ENCODE measurements at regions not wholly inside any gene's neighbourhood (a gene's known extent, or its start where the extent isn't known, plus 50 kb on each side); places are given as distances from the start of the nearest gene placed in this dataset.
"Not testable (repeated sequence)": the region's sequence is repeated elsewhere in the genome, so short reads cannot be mapped to it uniquely, and the experiment has no call there.

- intact Hi-C loops (cut with DNase I), result no loop called here
- no peaks in the 10 kb centered on the region for H3K9me3 ChIP-seq (ENCODE audit: control insufficient read depth, low read length)
- no peak overlapping the region for H3K27ac ChIP-seq (ENCODE audit: low read depth in 1 of 2, low read length in 2 of 2)
- DNase-seq (no peak), ATAC-seq (ENCODE audit: low FRiP score) (no peak)
- H3K4me1 ChIP-seq (ENCODE audit: control insufficient read depth in 1 of 2, insufficient read depth in 2 of 2, low read length in 2 of 2), result no peaks in the 10 kb centered on the region
- WGBS, 2 donors, result 15 to 18% methylated on average over 1 of the region's 1 CpG
- H3K4me3 ChIP-seq (ENCODE audit: low read length in 2 of 2), result no peak overlapping the region
- no peaks in the 10 kb centered on the region for H3K36me3 ChIP-seq (ENCODE audit: control insufficient read depth in 1 of 2, insufficient read depth in 2 of 2, low read length in 1 of 2)
- no peaks in the 10 kb centered on the region for H3K27me3 ChIP-seq (ENCODE audit: control insufficient read depth in 1 of 2, insufficient read depth in 2 of 2, low read length in 1 of 2)
These were observed 341.6 kb downstream of the SOX9 start for GRCh38 chr17:72462407-72462806.

GRCh38 chr17:72462814-72463213 lies 342.0 kb downstream of the SOX9 start:
- intact Hi-C loops (cut with DNase I), result no loop called here
- H3K4me1 ChIP-seq (ENCODE audit: control insufficient read depth in 1 of 2, insufficient read depth in 2 of 2, low read length in 2 of 2), result no peaks in the 10 kb centered on the region
- ATAC-seq (ENCODE audit: low FRiP score) (no peak), DNase-seq (no peak)
- no peak overlapping the region for H3K4me3 ChIP-seq (ENCODE audit: low read length in 2 of 2)
- H3K36me3 ChIP-seq (ENCODE audit: control insufficient read depth in 1 of 2, insufficient read depth in 2 of 2, low read length in 1 of 2), result no peaks in the 10 kb centered on the region
- H3K27ac ChIP-seq (ENCODE audit: low read depth in 1 of 2, low read length in 2 of 2), result no peak overlapping the region
- no peaks in the 10 kb centered on the region for H3K9me3 ChIP-seq (ENCODE audit: control insufficient read depth, low read length)
- WGBS, 2 donors, result 97 to 98% methylated on average over 4 of the region's 4 CpGs
- no peaks in the 10 kb centered on the region for H3K27me3 ChIP-seq (ENCODE audit: control insufficient read depth in 1 of 2, insufficient read depth in 2 of 2, low read length in 1 of 2)

GRCh38 chr17:72463287-72464102 lies 342.7 kb downstream of the SOX9 start:
- no peaks in the 10 kb centered on the region for H3K36me3 ChIP-seq (ENCODE audit: control insufficient read depth in 1 of 2, insufficient read depth in 2 of 2, low read length in 1 of 2)
- intact Hi-C loops (cut with DNase I), result no loop called here
- ATAC-seq (ENCODE audit: low FRiP score) (no peak), DNase-seq (no peak)
- 49 to 55% methylated on average over 10 of the region's 10 CpGs for whole genome bisulfite sequencing, 2 donors
- H3K27me3 ChIP-seq (ENCODE audit: control insufficient read depth in 1 of 2, insufficient read depth in 2 of 2, low read length in 1 of 2), result no peaks in the 10 kb centered on the region
- no peak overlapping the region for H3K27ac ChIP-seq (ENCODE audit: low read depth in 1 of 2, low read length in 2 of 2)
- no peaks in the 10 kb centered on the region for H3K4me1 ChIP-seq (ENCODE audit: control insufficient read depth in 1 of 2, insufficient read depth in 2 of 2, low read length in 2 of 2)
- no peaks in the 10 kb centered on the region for H3K9me3 ChIP-seq (ENCODE audit: control insufficient read depth, low read length)
- no peak overlapping the region for H3K4me3 ChIP-seq (ENCODE audit: low read length in 2 of 2)

GRCh38 chr17:72464221-72464620 lies 343.4 kb downstream of the SOX9 start:
- H3K27me3 ChIP-seq (ENCODE audit: control insufficient read depth in 1 of 2, insufficient read depth in 2 of 2, low read length in 1 of 2); H3K36me3 ChIP-seq (ENCODE audit: control insufficient read depth in 1 of 2, insufficient read depth in 2 of 2, low read length in 1 of 2); H3K4me3 ChIP-seq (ENCODE audit: low read length in 2 of 2); H3K4me1 ChIP-seq (ENCODE audit: control insufficient read depth in 1 of 2, insufficient read depth in 2 of 2, low read length in 2 of 2); intact Hi-C loops (cut with DNase I); DNase-seq; ATAC-seq (ENCODE audit: low FRiP score); H3K9me3 ChIP-seq (ENCODE audit: control insufficient read depth, low read length); H3K27ac ChIP-seq (ENCODE audit: low read depth in 1 of 2, low read length in 2 of 2): not testable (repeated sequence)
- 98% methylated on average over 5 of the region's 5 CpGs for WGBS, 2 donors

GRCh38 chr17:72465191-72466024 lies 344.6 kb downstream of the SOX9 start:
- H3K9me3 ChIP-seq (ENCODE audit: control insufficient read depth, low read length), result no peaks in the 10 kb centered on the region
- no peaks in the 10 kb centered on the region for H3K4me1 ChIP-seq (ENCODE audit: control insufficient read depth in 1 of 2, insufficient read depth in 2 of 2, low read length in 2 of 2)
- no peaks in the 10 kb centered on the region for H3K36me3 ChIP-seq (ENCODE audit: control insufficient read depth in 1 of 2, insufficient read depth in 2 of 2, low read length in 1 of 2)
- WGBS, 2 donors, result 56 to 63% methylated on average over 18 of the region's 18 CpGs
- DNase-seq (no peak), ATAC-seq (ENCODE audit: low FRiP score) (no peak)
- no peak overlapping the region for H3K4me3 ChIP-seq (ENCODE audit: low read length in 2 of 2)
- H3K27ac ChIP-seq (ENCODE audit: low read depth in 1 of 2, low read length in 2 of 2), result no peak overlapping the region
- H3K27me3 ChIP-seq (ENCODE audit: control insufficient read depth in 1 of 2, insufficient read depth in 2 of 2, low read length in 1 of 2), result no peaks in the 10 kb centered on the region
- intact Hi-C loops (cut with DNase I), result no loop called here

GRCh38 chr17:72466199-72466598 lies 345.4 kb downstream of the SOX9 start:
- Histone ChIP-seq H3K27me3 (ENCODE audit: control insufficient read depth in 1 of 2, insufficient read depth in 2 of 2, low read length in 1 of 2) (no peaks in the 10 kb centered on the region), H3K9me3 (ENCODE audit: control insufficient read depth, low read length) (no peaks in the 10 kb centered on the region), H3K36me3 (ENCODE audit: control insufficient read depth in 1 of 2, insufficient read depth in 2 of 2, low read length in 1 of 2) (no peaks in the 10 kb centered on the region), H3K4me1 (ENCODE audit: control insufficient read depth in 1 of 2, insufficient read depth in 2 of 2, low read length in 2 of 2) (no peaks in the 10 kb centered on the region), H3K4me3 (ENCODE audit: low read length in 2 of 2) (no peak overlapping the region), H3K27ac (ENCODE audit: low read depth in 1 of 2, low read length in 2 of 2) (no peak overlapping the region)
- intact Hi-C loops (cut with DNase I), result no loop called here
- DNase-seq, result no peak
- no peak for ATAC-seq (ENCODE audit: low FRiP score)

DNA sequence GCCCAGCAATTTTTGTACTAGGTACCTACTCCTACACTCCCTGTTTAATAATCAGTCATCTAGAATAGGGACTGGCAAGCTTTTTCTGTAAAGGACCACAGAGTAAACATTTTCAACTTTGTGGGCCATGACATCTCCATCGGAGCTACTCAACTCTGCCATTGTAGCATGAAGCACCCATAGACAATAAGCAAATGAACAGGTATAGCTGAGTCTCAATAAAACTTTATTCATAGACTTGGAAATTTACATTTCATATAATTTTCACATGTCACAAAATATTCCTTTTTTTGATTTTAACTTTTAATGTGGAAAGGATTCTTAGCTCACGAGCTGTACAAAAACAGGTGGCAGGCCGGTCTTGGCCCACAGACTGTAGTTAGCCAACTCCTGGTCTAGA lies 345.8 kb downstream of the SOX9 start:
- no peaks in the 10 kb centered on the region for H3K4me1 ChIP-seq (ENCODE audit: control insufficient read depth in 1 of 2, insufficient read depth in 2 of 2, low read length in 2 of 2)
- no peak overlapping the region for H3K27ac ChIP-seq (ENCODE audit: low read depth in 1 of 2, low read length in 2 of 2)
- no peaks in the 10 kb centered on the region for H3K9me3 ChIP-seq (ENCODE audit: control insufficient read depth, low read length)
- H3K36me3 ChIP-seq (ENCODE audit: control insufficient read depth in 1 of 2, insufficient read depth in 2 of 2, low read length in 1 of 2), result no peaks in the 10 kb centered on the region
- DNase-seq, result no peak
- ATAC-seq (ENCODE audit: low FRiP score), result no peak
- 80 to 92% methylated on average over 3 of the region's 3 CpGs for WGBS, 2 donors
- no peaks in the 10 kb centered on the region for H3K27me3 ChIP-seq (ENCODE audit: control insufficient read depth in 1 of 2, insufficient read depth in 2 of 2, low read length in 1 of 2)
- H3K4me3 ChIP-seq (ENCODE audit: low read length in 2 of 2), result no peak overlapping the region
- intact Hi-C loops (cut with DNase I), result no loop called here

GRCh38 chr17:72467841-72468653 lies 347.2 kb downstream of the SOX9 start:
- Histone ChIP-seq H3K27me3 (ENCODE audit: control insufficient read depth in 1 of 2, insufficient read depth in 2 of 2, low read length in 1 of 2) (no peaks in the 10 kb centered on the region), H3K4me3 (ENCODE audit: low read length in 2 of 2) (no peak overlapping the region), H3K27ac (ENCODE audit: low read depth in 1 of 2, low read length in 2 of 2) (no peak overlapping the region), H3K9me3 (ENCODE audit: control insufficient read depth, low read length) (no peaks in the 10 kb centered on the region), H3K36me3 (ENCODE audit: control insufficient read depth in 1 of 2, insufficient read depth in 2 of 2, low read length in 1 of 2) (no peaks in the 10 kb centered on the region), H3K4me1 (ENCODE audit: control insufficient read depth in 1 of 2, insufficient read depth in 2 of 2, low read length in 2 of 2) (no peaks in the 10 kb centered on the region)
- 87 to 93% methylated on average over 21 of the region's 21 CpGs for WGBS, 2 donors
- DNase-seq (no peak), ATAC-seq (ENCODE audit: low FRiP score) (no peak)
- intact Hi-C loops (cut with DNase I), result no loop called here
